D721Med (cell line): ENCODE measurements at regions not wholly inside any gene's neighbourhood (a gene's known extent, or its start where the extent isn't known, plus 50 kb on each side); places are given as distances from the start of the nearest gene placed in this dataset.

Experiments
- DNase-seq: peaks from one replicate; pipeline ENCODE4 v3.0.0; 2011; ENCODE audit warnings: low spot score; ENCODE audit not compliant: insufficient read length
- FAIRE-seq: peaks from 2 replicates; lab custom pipeline; 2011; peaks lifted over from hg19 to GRCh38; lab: Jason Lieb, UNC
- CTCF ChIP-seq: IDR thresholded peaks from 2 replicates; pipeline ENCODE4 v1.5.1; 2012; ENCODE audit warnings: mild to moderate bottlenecking, control low read depth; ENCODE audit not compliant: insufficient read depth; ENCODE audit errors: missing control alignments

GRCh38 chr6:20350215-20350614 is 51.5 kb upstream of the E2F3 start:
- no peak for TF ChIP-seq CTCF
- no peak for FAIRE-seq
- no peak for DNase-seq

- DNase-seq (no peak), FAIRE-seq (no peak)
- TF ChIP-seq CTCF: no peak
These were observed 50.1 kb upstream of the E2F3 start for GRCh38 chr6:20351534-20351933.
